ENCODE measurements at regions not wholly inside any gene's neighbourhood (a gene's known extent, or its start where the extent isn't known, plus 50 kb on each side); places are given as distances from the start of the nearest gene placed in this dataset.
"Not testable (repeated sequence)": the region's sequence is repeated elsewhere in the genome, so short reads cannot be mapped to it uniquely, and the experiment has no call there.

DNA sequence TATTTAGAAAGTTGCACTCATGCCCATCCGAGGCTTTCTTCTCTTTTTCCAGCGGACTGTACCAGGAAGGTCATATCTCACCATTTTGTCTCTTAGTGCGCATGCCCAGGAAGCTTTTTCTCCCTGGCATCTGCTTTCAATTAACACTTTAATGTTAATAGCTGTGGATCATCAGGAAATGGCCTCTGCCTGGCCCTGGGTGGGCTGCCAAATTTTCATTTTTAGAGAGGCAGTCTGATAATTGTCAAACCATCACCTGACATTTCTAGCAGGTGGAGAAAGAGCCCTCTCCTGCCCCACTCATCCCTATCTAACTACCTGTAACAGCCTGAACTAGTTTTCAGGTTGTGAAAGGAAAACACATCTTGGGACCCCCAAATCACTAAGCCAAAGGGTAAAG lies 257.4 kb upstream of the LRRC4C start:
- TF ChIP-seq CTCF (conservative IDR thresholded peaks at IDR 0.05; ENCODE audit: low read length) (no peak), EZH2phosphoT487 (IDR thresholded peaks at IDR 0.05; ENCODE audit: borderline replicate concordance, low read depth, low read length) (no peak)
- CTCF ChIA-PET (ENCODE audit: unreplicated experiment): no interaction called here
- POLR2A ChIA-PET: no interaction called here

DNA sequence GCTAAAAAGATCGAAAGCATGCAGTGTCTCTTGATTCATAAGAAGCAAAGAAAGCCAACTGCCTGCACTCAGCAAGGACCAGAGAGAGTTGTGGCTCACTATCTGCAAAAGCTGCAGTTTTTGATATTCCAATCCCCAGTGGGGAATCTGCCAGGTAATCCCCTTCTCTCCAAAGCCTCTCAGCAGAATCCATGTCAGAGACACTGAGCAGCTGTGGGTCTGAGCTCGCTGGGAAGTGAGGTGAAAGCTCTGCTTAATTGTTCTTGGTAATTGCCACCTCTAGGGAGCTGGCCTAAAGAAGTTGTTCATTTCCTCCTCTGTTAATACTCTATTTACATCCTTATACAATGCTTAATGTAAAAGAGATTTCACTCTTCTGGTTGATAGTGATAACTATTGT lies 261.3 kb upstream of the LRRC4C start:
- POLR2A ChIA-PET: no interaction called here
- Histone ChIP-seq H3K4me2 (ENCODE audit: low read length) (no peak overlapping the region), H3K9me2 (ENCODE audit: insufficient read depth, low read length) (no peaks in the 10 kb centered on the region), H2AFZ (ENCODE audit: low read length) (no peak overlapping the region), H3K9me3 (ENCODE audit: low read length) (no peaks in the 10 kb centered on the region), H3K4me3 (ENCODE audit: low read depth, low read length, poor library complexity, severe bottlenecking) (no peak overlapping the region), H3K79me2 (ENCODE audit: insufficient read depth, low read depth, low read length) (no peaks in the 10 kb centered on the region), H3K36me3 (ENCODE audit: insufficient read depth, low read length) (no peaks in the 10 kb centered on the region), H3K4me1 (ENCODE audit: insufficient read depth, low read length, poor library complexity, severe bottlenecking) (no peaks in the 10 kb centered on the region), H3K27ac (ENCODE audit: low read depth, low read length, poor library complexity, severe bottlenecking) (no peak overlapping the region), H4K20me1 (ENCODE audit: insufficient read depth, low read length) (no peaks in the 10 kb centered on the region)
- intact Hi-C loops (cut with micrococcal nuclease; ENCODE audit: unreplicated experiment): no loop called here
- BruUV-seq (replicated peaks): no TSS peak
- DNase-seq (ENCODE audit: low spot score): no peak
- CTCF ChIA-PET (ENCODE audit: unreplicated experiment): no interaction called here
- TF ChIP-seq EZH2phosphoT487 (IDR thresholded peaks at IDR 0.05; ENCODE audit: borderline replicate concordance, low read depth, low read length): no peak
- TF ChIP-seq CTCF (conservative IDR thresholded peaks at IDR 0.05; ENCODE audit: low read length): no peak

More for the DNA sequence above, 257.4 kb upstream of the LRRC4C start:
- Histone ChIP-seq H3K27ac (ENCODE audit: low read depth, low read length, poor library complexity, severe bottlenecking) (no peak overlapping the region), H3K79me2 (ENCODE audit: insufficient read depth, low read depth, low read length) (no peaks in the 10 kb centered on the region), H3K9me3 (ENCODE audit: low read length) (no peaks in the 10 kb centered on the region), H3K4me3 (ENCODE audit: low read depth, low read length, poor library complexity, severe bottlenecking) (no peak overlapping the region), H3K9me2 (ENCODE audit: insufficient read depth, low read length) (no peaks in the 10 kb centered on the region), H3K36me3 (ENCODE audit: insufficient read depth, low read length) (no peaks in the 10 kb centered on the region), H3K4me1 (ENCODE audit: insufficient read depth, low read length, poor library complexity, severe bottlenecking) (no peaks in the 10 kb centered on the region), H4K20me1 (ENCODE audit: insufficient read depth, low read length) (no peaks in the 10 kb centered on the region), H3K4me2 (ENCODE audit: low read length) (no peak overlapping the region), H2AFZ (ENCODE audit: low read length) (no peak overlapping the region)
- no TSS peak for BruUV-seq (replicated peaks)
- DNase-seq (ENCODE audit: low spot score): no peak
- intact Hi-C loops (cut with micrococcal nuclease; ENCODE audit: unreplicated experiment): no loop called here

DNA sequence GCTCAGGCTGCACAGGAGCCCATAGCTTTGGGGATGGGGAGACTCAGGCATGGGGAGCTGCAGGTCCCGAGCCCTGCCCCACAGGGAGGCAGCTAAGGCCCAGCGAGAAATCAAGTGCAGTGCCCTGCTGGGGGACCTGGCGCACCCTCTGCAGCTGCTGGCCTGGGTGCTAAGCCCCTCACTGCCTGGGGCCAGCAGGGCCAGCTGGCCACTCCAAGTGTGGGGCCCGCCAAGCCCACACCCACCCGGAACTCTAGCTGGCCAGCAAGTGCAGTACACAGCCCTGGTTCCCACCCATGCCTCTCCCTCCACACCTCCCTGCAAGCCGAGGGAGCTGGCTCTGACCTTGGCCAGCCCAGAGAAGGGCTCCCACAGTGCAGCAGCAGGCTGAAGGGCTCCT lies 268.7 kb upstream of the LRRC4C start:
- H3K9me2 ChIP-seq (ENCODE audit: insufficient read depth, low read length); H3K4me3 ChIP-seq (ENCODE audit: low read depth, low read length, poor library complexity, severe bottlenecking); DNase-seq (ENCODE audit: low spot score); H3K4me1 ChIP-seq (ENCODE audit: insufficient read depth, low read length, poor library complexity, severe bottlenecking); intact Hi-C loops (cut with micrococcal nuclease; ENCODE audit: unreplicated experiment); H3K79me2 ChIP-seq (ENCODE audit: insufficient read depth, low read depth, low read length); H4K20me1 ChIP-seq (ENCODE audit: insufficient read depth, low read length); H3K27ac ChIP-seq (ENCODE audit: low read depth, low read length, poor library complexity, severe bottlenecking); CTCF ChIA-PET (ENCODE audit: unreplicated experiment); POLR2A ChIA-PET; BruUV-seq (replicated peaks); H3K4me2 ChIP-seq (ENCODE audit: low read length); H3K36me3 ChIP-seq (ENCODE audit: insufficient read depth, low read length); H2AFZ ChIP-seq (ENCODE audit: low read length); H3K9me3 ChIP-seq (ENCODE audit: low read length): not testable (repeated sequence)

Data from OCI-LY7 (cell line).